ENCODE measurements at regions not wholly inside any gene's neighbourhood (a gene's known extent, or its start where the extent isn't known, plus 50 kb on each side); places are given as distances from the start of the nearest gene placed in this dataset.
A peak's percentile ranks its signal among the peaks of the same experiment; 100 is the strongest.

- POLR2A ChIA-PET = no interaction called here
- CTCF ChIA-PET = no interaction called here
- H3K36me3 ChIP-seq (ENCODE audit: control insufficient read depth in 2 of 2, insufficient read depth in 1 of 2, low read length in 2 of 2) = no peaks in the 10 kb centered on the region
- H3K9me3 ChIP-seq (ENCODE audit: control insufficient read depth, insufficient read depth, low read depth, low read length) = no peaks in the 10 kb centered on the region
- H3K4me3 ChIP-seq (ENCODE audit: low read depth, low read length) = no peak overlapping the region
- H3K27ac ChIP-seq (ENCODE audit: extremely low read depth, low read depth, low read length) = no peak overlapping the region
- H3K4me1 ChIP-seq (ENCODE audit: control insufficient read depth, insufficient read depth, low read length) = 0 out of 2 replicates have a peak, but pooled peaks cover 3% of the 10 kb centered on the region
- TF ChIP-seq ZBTB7A (tag by site-specific recombination; IDR thresholded peaks at IDR 0.05; ENCODE audit: low read depth) (no peak), ZNF623 (tag by site-specific recombination; IDR thresholded peaks at IDR 0.05) (peak; percentile 65), ZNF394 (tag by site-specific recombination; IDR thresholded peaks at IDR 0.05; ENCODE audit: borderline replicate concordance) (peak; percentile 88; the same call in 1 of the 2 replicates), SCRT1 (tag by site-specific recombination; IDR thresholded peaks at IDR 0.05; ENCODE audit: borderline replicate concordance) (no peak), ZSCAN23 (tag by site-specific recombination; IDR thresholded peaks at IDR 0.05) (no peak), ZNF426 (tag by site-specific recombination; IDR thresholded peaks at IDR 0.05) (peak; percentile 85), ZNF560 (tag by site-specific recombination; IDR thresholded peaks at IDR 0.05; ENCODE audit: borderline replicate concordance) (0 out of 2 replicates have a peak, but pooled peaks have one; percentile 30), ZNF585B (tag by site-specific recombination; IDR thresholded peaks at IDR 0.05) (no peak), ZNF529 (tag by site-specific recombination; IDR thresholded peaks at IDR 0.05; ENCODE audit: insufficient replicate concordance) (peak; percentile 27), ZBTB11 (tag by site-specific recombination; conservative IDR thresholded peaks at IDR 0.05; ENCODE audit: low read depth) (peak; percentile 74), ZNF629 (tag by site-specific recombination; IDR thresholded peaks at IDR 0.05) (0 out of 2 replicates have a peak, but pooled peaks have one; percentile 15), ZNF549 (tag by site-specific recombination; IDR thresholded peaks at IDR 0.05) (no peak), ZNF19 (tag by site-specific recombination; IDR thresholded peaks at IDR 0.05; ENCODE audit: low read depth) (no peak), ZNF274 (IDR thresholded peaks at IDR 0.05; ENCODE audit: low read length) (no peak), ZNF274 (tag by site-specific recombination; IDR thresholded peaks at IDR 0.05; ENCODE audit: borderline replicate concordance) (no peak), ELK4 (IDR thresholded peaks at IDR 0.05; ENCODE audit: borderline replicate concordance, low read depth, low read length) (no peak), ZNF280D (tag by site-specific recombination; IDR thresholded peaks at IDR 0.05) (no peak), ZBTB8A (tag by site-specific recombination; IDR thresholded peaks at IDR 0.05) (peak; percentile 66; the same call in 1 of the 2 replicates), KLF8 (tag by site-specific recombination; IDR thresholded peaks at IDR 0.05) (no peak), ZXDB (tag by site-specific recombination; IDR thresholded peaks at IDR 0.05) (0 out of 2 replicates have a peak, but pooled peaks have one; percentile 41), ZNF670 (tag by site-specific recombination; IDR thresholded peaks at IDR 0.05; ENCODE audit: low read depth) (no peak), ZNF639 (tag by site-specific recombination; IDR thresholded peaks at IDR 0.05) (no peak), ZNF114 (tag by site-specific recombination; IDR thresholded peaks at IDR 0.05) (no peak), GLIS2 (tag by site-specific recombination; IDR thresholded peaks at IDR 0.05) (no peak), ZNF561 (tag by site-specific recombination; IDR thresholded peaks at IDR 0.05; ENCODE audit: borderline replicate concordance) (no peak), PRDM1 (tag by site-specific recombination; IDR thresholded peaks at IDR 0.05) (no peak), FEZF1 (tag by site-specific recombination; IDR thresholded peaks at IDR 0.05) (no peak)
Observed at GRCh38 chr1:239297910-239298309, 88.5 kb upstream of the CHRM3 start.
